ENCODE measurements at regions not wholly inside any gene's neighbourhood (a gene's known extent, or its start where the extent isn't known, plus 50 kb on each side); places are given as distances from the start of the nearest gene placed in this dataset.

DNA sequence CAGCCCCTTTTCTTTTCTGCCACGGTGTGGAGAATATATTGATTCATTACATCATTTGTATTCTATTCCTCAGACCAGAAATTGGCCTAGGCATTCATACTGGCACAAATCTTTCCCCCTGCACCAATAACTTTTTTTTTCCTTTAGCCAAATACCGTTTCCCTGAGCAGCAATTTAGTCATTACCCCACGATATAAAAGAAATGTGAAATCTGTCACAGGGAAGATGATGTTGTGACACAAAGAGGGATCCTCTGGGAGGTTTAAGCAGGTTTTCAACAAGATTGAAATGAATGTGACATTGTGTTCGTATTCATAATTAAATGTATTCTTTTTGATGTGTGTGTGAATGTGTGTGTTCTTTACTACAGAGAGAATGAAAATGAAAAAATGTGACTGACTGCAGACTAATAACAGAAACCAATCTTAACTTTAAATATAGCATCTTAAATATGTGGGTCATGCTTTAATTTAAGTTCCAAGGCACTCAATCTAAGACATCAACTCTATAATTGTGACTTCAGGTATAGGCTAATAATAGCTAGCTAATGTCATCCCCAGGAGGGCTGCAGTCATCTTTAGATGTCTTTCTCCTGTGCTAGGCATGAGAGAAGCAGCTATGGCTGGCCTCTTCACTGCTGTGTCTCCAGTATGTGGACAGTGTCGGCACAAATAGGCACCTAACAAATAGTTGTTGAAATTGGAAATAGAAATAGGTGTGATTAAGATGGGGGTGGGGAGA, 177.7 kb downstream of the BTBD3 start (continued):
- TF ChIP-seq, protein P1, sequence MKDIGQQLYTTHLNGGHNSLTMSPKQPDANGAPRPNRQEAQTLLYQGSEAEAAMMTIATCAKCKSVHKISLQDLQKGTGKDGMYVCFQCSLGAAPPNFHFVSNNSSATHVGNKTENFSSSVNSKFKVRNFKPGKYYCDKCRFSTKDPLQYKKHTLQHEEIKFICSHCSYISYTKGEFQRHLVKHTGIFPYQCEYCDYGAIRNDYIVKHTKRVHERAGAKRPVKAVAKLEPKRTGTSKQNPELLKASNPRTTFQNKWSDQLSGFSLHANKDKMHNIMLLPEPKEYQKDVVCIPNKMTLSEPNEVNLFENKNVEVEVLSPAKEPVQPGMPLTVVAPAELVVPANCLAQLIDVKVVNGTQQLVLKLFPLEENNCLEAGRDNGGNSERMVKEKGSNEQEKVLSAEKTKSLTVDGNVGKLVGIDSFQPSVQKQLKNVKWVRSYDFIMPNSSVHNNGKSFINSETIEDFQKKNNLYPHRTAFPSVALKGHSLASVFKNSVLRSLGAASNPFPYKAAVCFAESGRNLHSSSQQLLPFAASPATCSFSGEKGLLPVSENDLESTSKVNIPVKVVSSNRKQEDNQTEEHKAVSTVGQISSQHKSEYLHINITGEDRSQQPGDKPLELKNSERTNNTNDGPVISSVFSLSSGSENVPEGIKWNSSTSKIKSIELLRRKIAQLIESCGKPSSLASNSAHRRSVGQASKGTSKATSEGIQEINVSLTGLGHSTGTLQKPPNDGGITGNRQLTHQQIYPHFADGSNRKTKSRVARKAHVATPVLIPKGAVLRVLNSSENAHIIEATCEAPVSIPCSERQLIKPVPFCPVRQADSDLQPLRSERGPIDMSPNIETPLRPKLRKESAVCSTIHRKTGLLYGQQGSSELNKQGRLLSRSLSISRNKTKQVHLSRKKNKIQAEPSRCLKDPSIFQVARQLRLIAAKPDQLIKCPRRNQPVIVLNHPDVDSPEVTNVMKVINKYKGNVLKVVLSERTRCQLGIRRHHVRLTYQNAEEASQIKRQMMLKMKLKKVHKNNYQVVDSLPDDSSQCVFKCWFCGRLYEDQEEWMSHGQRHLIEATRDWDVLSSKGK (CRISPR knock-in tag; IDR thresholded peaks at IDR 0.05): no peak
- no peak for TF ChIP-seq HDAC2 (IDR thresholded peaks at IDR 0.05)
- no peak for TF ChIP-seq CREB3 (tag; conservative IDR thresholded peaks at IDR 0.05; ENCODE audit: low read depth)
- no peak for TF ChIP-seq ZNF175 (CRISPR knock-in tag; IDR thresholded peaks at IDR 0.05; ENCODE audit: low read depth)
- no peak for TF ChIP-seq CBFA2T3 (IDR thresholded peaks at IDR 0.05)
- no peak for TF ChIP-seq TOE1 (IDR thresholded peaks at IDR 0.05; ENCODE audit: borderline replicate concordance)
- TF ChIP-seq TOE1 (CRISPR knock-in tag; IDR thresholded peaks at IDR 0.05; ENCODE audit: borderline replicate concordance, low read depth): no peak
- TF ChIP-seq, protein P2, sequence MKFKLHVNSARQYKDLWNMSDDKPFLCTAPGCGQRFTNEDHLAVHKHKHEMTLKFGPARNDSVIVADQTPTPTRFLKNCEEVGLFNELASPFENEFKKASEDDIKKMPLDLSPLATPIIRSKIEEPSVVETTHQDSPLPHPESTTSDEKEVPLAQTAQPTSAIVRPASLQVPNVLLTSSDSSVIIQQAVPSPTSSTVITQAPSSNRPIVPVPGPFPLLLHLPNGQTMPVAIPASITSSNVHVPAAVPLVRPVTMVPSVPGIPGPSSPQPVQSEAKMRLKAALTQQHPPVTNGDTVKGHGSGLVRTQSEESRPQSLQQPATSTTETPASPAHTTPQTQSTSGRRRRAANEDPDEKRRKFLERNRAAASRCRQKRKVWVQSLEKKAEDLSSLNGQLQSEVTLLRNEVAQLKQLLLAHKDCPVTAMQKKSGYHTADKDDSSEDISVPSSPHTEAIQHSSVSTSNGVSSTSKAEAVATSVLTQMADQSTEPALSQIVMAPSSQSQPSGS (CRISPR knock-in tag; IDR thresholded peaks at IDR 0.05): no peak
- no peak for TF ChIP-seq HNRNPLL (IDR thresholded peaks at IDR 0.05; ENCODE audit: low read depth, low read length, poor library complexity, severe bottlenecking)
- no peak for TF ChIP-seq ZBTB49 (CRISPR knock-in tag; IDR thresholded peaks at IDR 0.05; ENCODE audit: borderline replicate concordance)
- TF ChIP-seq, protein P3, sequence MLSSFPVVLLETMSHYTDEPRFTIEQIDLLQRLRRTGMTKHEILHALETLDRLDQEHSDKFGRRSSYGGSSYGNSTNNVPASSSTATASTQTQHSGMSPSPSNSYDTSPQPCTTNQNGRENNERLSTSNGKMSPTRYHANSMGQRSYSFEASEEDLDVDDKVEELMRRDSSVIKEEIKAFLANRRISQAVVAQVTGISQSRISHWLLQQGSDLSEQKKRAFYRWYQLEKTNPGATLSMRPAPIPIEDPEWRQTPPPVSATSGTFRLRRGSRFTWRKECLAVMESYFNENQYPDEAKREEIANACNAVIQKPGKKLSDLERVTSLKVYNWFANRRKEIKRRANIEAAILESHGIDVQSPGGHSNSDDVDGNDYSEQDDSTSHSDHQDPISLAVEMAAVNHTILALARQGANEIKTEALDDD (IDR thresholded peaks at IDR 0.05): no peak
- no peak for TF ChIP-seq SMARCA5 (IDR thresholded peaks at IDR 0.05)
